Ovary (tissue), 7 donors: ENCODE measurements at regions not wholly inside any gene's neighbourhood (a gene's known extent, or its start where the extent isn't known, plus 50 kb on each side); places are given as distances from the start of the nearest gene placed in this dataset. TPM values are rescaled to one million over a fixed set of nuclear protein-coding genes. Genes with fewer than 3 reads are reported as not detected.
A peak's percentile ranks its signal among the peaks of the same experiment; 100 is the strongest.

Experiments used
- DNase-seq, 5 donors: peaks; one replicate each; pipeline ENCODE4 v3.0.0-alpha.2; 2019 to 2020
- H3K27ac ChIP-seq, 2 donors: fragments of 200-600 bp; one replicate each; pipeline versions ENCODE4 v1.5.1 to v1.8.0; 2019 to 2022
- H3K27me3 ChIP-seq: fragments of 200-600 bp; one replicate; pipeline ENCODE4 v1.8.0; 2022
- H3K36me3 ChIP-seq: fragments of 200-600 bp; sonication (generic); one replicate; pipeline ENCODE4 v1.5.1; 2019
- H3K4me1 ChIP-seq: one replicate; pipeline ENCODE4 v1.8.1; 2013; ENCODE audit warnings: mild to moderate bottlenecking, moderate library complexity; ENCODE audit not compliant: insufficient read depth
- H3K4me3 ChIP-seq: fragments of 200-600 bp; sonication (generic); one replicate; pipeline ENCODE4 v1.5.1; 2017
- H3K9me3 ChIP-seq, 2 donors: fragments of 200-600 bp in 1 of 2; sonication (generic) in 1 of 2; one replicate each; pipeline versions ENCODE4 v1.5.1 to v1.8.1; 2013 to 2019; ENCODE audit warnings: mild to moderate bottlenecking in 1 of 2, moderate library complexity in 1 of 2
- EP300 ChIP-seq: sonication (generic); formaldehyde crosslinking; IDR thresholded peaks from one replicate; pipeline ENCODE4 v1.6.1; 2017; ENCODE audit warnings: antibody characterized with exemption
- POLR2A ChIP-seq: fragments of 450-650 bp; IDR thresholded peaks from one replicate; pipeline ENCODE4 v1.6.1; 2017; ENCODE audit warnings: antibody characterized with exemption, mild to moderate bottlenecking, moderate library complexity
- WGBS, 3 donors: extraction: QIAGEN DNeasy Blood & Tissue Kit in 1 of 3; methylation state at CpG; one replicate each; pipeline versions ENCODE4 v1.1.5 to v1.1.7; 2013 to 2017; 5-methylcytosine and 5-hydroxymethylcytosine counted together
- intact Hi-C, 4 donors: fragments of 100-400 bp; cut with DNase I; formaldehyde crosslinking; loops; one replicate each; pipeline versions ENCODE4 v1.11.0 to v1.15.1; 2022 to 2023
- small RNA-seq: library from RNA; depleted of rRNA; stranded (forward); fragments of <200 nt; gene quantifications from one replicate; pipeline ENCODE3, GENCODE V24; 2016
- TF ChIP-seq, protein P1 (sequence below), 3 donors: fragments of 450-650 bp in 2 of 3; fragments of 200-600 bp in 1 of 3; IDR thresholded peaks; one replicate each; pipeline versions ENCODE4 v1.5.1 to v1.8.0; 2016 to 2022; ENCODE audit warnings: antibody characterized with exemption in 3 of 3, mild to moderate bottlenecking in 1 of 3
- donor health status: DM: no; HTN: no; CAD: no; lungs with moderate emphysema.
- donor health status: DM: no; HTN: no; CAD: no.
- donor health status: Bipolar disorder and iron deficiency.
- donor health status: DM: no; HTN: no; CAD: no.
- donor health status: DM: yes; HTN: yes; CAD: no.

DNA sequence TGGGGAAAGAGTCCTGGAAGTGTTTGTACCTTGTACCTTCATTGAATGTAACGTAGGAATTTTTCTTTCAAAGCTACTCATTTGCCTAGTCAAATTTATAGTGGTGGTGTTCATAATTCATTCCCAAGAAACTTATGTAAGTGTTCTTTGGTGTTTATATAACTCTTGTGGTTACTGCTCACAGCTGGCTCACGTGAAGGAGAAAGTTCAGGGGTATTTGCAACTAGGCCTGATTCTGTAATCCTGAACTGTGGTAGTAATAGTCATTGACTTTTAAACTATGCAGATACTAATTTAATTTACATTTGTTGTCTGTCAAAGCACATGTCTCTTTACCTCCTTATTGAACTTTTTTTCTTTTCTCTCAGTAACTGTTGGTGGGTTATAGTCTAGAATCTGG is 50.5 kb upstream of the TEX264 start:
- H3K9me3 ChIP-seq = no peaks in the 10 kb centered on the region
- H3K27me3 ChIP-seq = no peaks in the 10 kb centered on the region
- H3K4me3 ChIP-seq = no peak overlapping the region
- no peak for TF ChIP-seq POLR2A
- TF ChIP-seq, protein P1, sequence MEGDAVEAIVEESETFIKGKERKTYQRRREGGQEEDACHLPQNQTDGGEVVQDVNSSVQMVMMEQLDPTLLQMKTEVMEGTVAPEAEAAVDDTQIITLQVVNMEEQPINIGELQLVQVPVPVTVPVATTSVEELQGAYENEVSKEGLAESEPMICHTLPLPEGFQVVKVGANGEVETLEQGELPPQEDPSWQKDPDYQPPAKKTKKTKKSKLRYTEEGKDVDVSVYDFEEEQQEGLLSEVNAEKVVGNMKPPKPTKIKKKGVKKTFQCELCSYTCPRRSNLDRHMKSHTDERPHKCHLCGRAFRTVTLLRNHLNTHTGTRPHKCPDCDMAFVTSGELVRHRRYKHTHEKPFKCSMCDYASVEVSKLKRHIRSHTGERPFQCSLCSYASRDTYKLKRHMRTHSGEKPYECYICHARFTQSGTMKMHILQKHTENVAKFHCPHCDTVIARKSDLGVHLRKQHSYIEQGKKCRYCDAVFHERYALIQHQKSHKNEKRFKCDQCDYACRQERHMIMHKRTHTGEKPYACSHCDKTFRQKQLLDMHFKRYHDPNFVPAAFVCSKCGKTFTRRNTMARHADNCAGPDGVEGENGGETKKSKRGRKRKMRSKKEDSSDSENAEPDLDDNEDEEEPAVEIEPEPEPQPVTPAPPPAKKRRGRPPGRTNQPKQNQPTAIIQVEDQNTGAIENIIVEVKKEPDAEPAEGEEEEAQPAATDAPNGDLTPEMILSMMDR (IDR thresholded peaks at IDR 0.05) = no peak
- intact Hi-C loops = loop anchor here in 1 of 4 donors (10.0 kb wide), 1 partner anchor 86 kb away; the partner anchor contains the start of gene RAD54L2
- H3K4me1 ChIP-seq = peaks cover 14% of the 10 kb centered on the region
- WGBS, 3 donors = 27 to 36% (median 33%) methylated on average over 2 of the region's 2 CpGs
- no peaks in the 10 kb centered on the region for H3K36me3 ChIP-seq
- peak overlapping the region in 1 of 2 donors; percentile 36 for H3K27ac ChIP-seq
- peak in 2 of 5 donors; percentile 27 to 34 for DNase-seq

DNA sequence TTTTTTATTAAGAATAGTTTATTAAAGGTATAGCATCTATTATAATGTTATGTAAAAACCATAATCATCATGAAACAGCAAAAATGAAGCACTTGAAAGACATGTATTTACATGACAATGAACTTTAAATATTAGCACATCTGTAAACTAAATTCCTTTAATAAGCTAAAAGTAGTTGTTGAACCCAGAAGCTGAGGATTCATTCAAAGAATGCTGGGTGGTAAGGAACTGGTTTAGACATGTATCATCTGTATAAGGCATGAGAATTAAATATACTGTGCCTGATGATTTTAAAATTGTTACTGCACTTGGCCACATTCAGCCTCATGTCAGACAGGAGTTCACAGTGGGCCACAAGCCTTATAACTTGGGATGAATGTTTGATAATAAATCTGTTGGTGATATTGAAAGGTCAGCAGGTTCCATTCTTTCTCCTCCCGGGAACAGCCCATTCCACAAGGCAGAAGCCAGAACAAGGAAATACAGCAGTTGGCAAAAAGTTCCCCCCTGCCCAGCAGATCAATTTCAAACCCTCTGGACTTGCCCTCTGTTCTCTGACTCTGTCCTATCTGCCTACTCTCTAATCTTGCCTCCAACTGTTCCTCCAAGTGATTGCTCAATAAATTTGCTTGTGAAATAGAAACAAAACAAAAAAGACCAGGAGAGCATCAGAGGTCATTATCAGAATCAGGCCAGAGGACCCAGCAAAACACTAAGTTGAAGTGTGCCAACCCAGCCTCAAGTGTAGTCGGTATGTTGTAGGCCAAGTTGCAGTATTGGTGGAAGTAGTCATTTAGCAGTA is 49.8 kb upstream of the TEX264 start:
- Histone ChIP-seq H3K4me3 (no peak overlapping the region), H3K27me3 (no peaks in the 10 kb centered on the region), H3K4me1 (peaks cover 14% of the 10 kb centered on the region), H3K27ac (peak overlapping the region in 1 of 2 donors; percentile 36), H3K36me3 (no peaks in the 10 kb centered on the region), H3K9me3 (no peaks in the 10 kb centered on the region)
- DNase-seq = no peak
- intact Hi-C loops = loop anchor here in 1 of 4 donors (10.0 kb wide), 1 partner anchor 86 kb away; the partner anchor contains the start of gene RAD54L2
- WGBS, 3 donors = 32 to 42% (median 36%) methylated on average over 2 of the region's 2 CpGs
- no peak for TF ChIP-seq POLR2A
- TF ChIP-seq, protein P1 (IDR thresholded peaks at IDR 0.05) = no peak
- no peak for TF ChIP-seq EP300

Small RNAs in the stretch of these regions (small RNA-seq; reads per million reads assigned to genes)
- gene RNU6ATAC29P = not detected
